HG03066 (cell line): ENCODE measurements at regions not wholly inside any gene's neighbourhood (a gene's known extent, or its start where the extent isn't known, plus 50 kb on each side); places are given as distances from the start of the nearest gene placed in this dataset.
"Not testable (repeated sequence)": the region's sequence is repeated elsewhere in the genome, so short reads cannot be mapped to it uniquely, and the experiment has no call there.

Source experiments
- ATAC-seq: cut with Tn5 transposase; IDR thresholded peaks from one replicate; pipeline ENCODE4 v1.9.1; 2021; ENCODE audit warnings: low read depth; ENCODE audit not compliant: unreplicated experiment

- ATAC-seq = no peak
These were observed 439.8 kb upstream of the DYNLRB2 start for GRCh38 chr16:80100846-80101451.

GRCh38 chr16:80100186-80100585, 440.6 kb upstream of the DYNLRB2 start:
- no peak for ATAC-seq

GRCh38 chr16:80097098-80097497, 443.7 kb upstream of the DYNLRB2 start:
- ATAC-seq = no peak

- no peak for ATAC-seq
These were observed 448.1 kb upstream of the DYNLRB2 start for GRCh38 chr16:80092681-80093080.

- not testable (repeated sequence) for ATAC-seq
These were observed 449.3 kb upstream of the DYNLRB2 start for GRCh38 chr16:80091453-80091852.

GRCh38 chr16:80085606-80086005, 455.2 kb upstream of the DYNLRB2 start:
- no peak for ATAC-seq

- ATAC-seq = no peak
These were observed 456.2 kb upstream of the DYNLRB2 start for GRCh38 chr16:80084614-80085013.

- no peak for ATAC-seq
These were observed 456.6 kb upstream of the DYNLRB2 start for GRCh38 chr16:80084163-80084562.

GRCh38 chr16:80082906-80083305, 457.9 kb upstream of the DYNLRB2 start:
- no peak for ATAC-seq

- ATAC-seq = no peak
These were observed 458.9 kb upstream of the DYNLRB2 start for GRCh38 chr16:80081846-80082245.

GRCh38 chr16:80080287-80080851, 460.4 kb upstream of the DYNLRB2 start:
- ATAC-seq = no peak

GRCh38 chr16:80079072-80079471, 461.7 kb upstream of the DYNLRB2 start:
- no peak for ATAC-seq

- no peak for ATAC-seq
These were observed 463.1 kb upstream of the DYNLRB2 start for GRCh38 chr16:80077696-80078095.

GRCh38 chr16:80074329-80074728, 466.5 kb upstream of the DYNLRB2 start:
- no peak for ATAC-seq

GRCh38 chr16:80071964-80072456, 468.8 kb upstream of the DYNLRB2 start:
- ATAC-seq = no peak

GRCh38 chr16:80066805-80067580, 466.5 kb upstream of the MAF start:
- ATAC-seq = no peak

- no peak for ATAC-seq
These were observed 465.0 kb upstream of the MAF start for GRCh38 chr16:80065541-80065940.

GRCh38 chr16:80063713-80064069, 463.2 kb upstream of the MAF start:
- no peak for ATAC-seq

- no peak for ATAC-seq
These were observed 462.6 kb upstream of the MAF start for GRCh38 chr16:80063031-80063712.

GRCh38 chr16:80062361-80063030, 462.0 kb upstream of the MAF start:
- no peak for ATAC-seq

GRCh38 chr16:80060470-80060869, 459.9 kb upstream of the MAF start:
- no peak for ATAC-seq
